ENCODE measurements at regions not wholly inside any gene's neighbourhood (a gene's known extent, or its start where the extent isn't known, plus 50 kb on each side); places are given as distances from the start of the nearest gene placed in this dataset.

DNA sequence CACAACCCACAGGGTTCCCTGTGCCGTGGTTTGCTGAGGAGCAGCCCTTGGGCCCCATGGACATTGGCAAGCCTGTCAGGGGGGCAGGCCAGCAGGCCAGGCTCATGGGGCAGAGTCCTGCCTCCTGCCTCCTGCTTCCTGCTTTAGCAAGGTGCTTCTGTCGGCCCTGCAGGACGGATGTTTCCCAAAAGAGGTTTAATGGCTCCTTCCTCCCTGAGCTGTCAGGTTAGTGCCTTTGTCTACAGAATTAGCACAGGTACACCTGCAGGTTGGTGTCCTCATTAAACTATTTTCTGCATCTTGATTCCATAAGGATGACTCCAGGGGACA is 152.3 kb downstream of the TTC32 start:
- DNase-seq (ENCODE audit: low spot score) (no peak), FAIRE-seq (no peak)

GRCh38 chr2:19748711-19749506 is 152.9 kb downstream of the TTC32 start:
- DNase-seq (ENCODE audit: low spot score) = no peak
- FAIRE-seq = no peak

DNA sequence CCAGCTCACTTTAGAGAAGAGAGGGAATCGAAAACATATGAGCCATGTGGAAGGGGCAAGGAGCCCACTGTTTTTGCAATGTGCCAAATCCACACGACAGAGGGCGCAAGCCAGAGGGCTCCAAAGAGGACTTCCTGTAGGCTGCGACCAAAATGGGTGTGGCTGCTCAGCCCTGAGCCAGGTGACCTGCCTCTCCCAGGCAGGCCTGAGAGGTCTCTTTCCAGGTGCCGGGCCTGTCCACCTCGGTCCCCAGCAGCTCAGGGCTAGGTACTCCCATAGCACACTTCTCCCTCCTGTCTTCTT is 153.8 kb downstream of the TTC32 start:
- no peak for DNase-seq (ENCODE audit: low spot score)
- FAIRE-seq = no peak

DNA sequence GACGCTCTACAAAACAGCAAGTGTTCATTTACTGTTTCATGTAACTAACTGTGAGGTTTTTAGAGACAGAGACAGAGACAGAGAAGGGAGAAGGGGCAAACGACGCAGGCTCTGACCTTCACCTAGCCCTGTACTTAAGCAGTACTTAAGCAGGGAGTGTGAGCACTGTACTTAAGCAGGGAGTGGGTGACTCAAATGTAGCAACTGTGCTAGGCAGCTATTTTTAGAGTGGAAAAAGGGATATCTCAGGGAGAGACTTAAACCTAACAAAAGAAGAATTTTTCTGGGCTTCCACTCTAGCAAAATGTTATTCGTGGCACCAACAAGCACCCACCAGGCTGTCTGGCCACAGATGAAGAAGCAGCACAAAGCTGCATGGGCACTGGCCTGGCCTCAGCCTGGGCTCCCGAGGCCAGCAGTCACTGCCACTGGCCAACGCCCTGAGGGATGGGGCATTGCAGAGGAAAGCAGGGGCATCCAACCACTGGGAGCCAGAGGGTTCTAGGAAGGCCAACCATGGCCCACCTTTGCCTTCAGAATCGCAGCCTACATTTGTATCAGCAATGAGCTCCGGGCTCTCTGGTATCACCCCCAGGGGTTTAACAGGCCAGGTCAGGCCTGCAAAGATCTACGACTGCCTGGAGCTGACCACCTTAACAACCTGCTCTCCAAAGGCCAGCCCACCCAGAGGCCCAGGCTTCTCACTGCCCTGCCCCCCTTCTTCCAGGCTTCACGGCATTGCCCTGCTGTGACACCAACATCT is 154.3 kb downstream of the TTC32 start:
- FAIRE-seq (no peak), DNase-seq (ENCODE audit: low spot score) (no peak)

- DNase-seq (ENCODE audit: low spot score) (no peak), FAIRE-seq (no peak)
Measured at GRCh38 chr2:19746611-19747309, 155.0 kb downstream of the TTC32 start.

DNA sequence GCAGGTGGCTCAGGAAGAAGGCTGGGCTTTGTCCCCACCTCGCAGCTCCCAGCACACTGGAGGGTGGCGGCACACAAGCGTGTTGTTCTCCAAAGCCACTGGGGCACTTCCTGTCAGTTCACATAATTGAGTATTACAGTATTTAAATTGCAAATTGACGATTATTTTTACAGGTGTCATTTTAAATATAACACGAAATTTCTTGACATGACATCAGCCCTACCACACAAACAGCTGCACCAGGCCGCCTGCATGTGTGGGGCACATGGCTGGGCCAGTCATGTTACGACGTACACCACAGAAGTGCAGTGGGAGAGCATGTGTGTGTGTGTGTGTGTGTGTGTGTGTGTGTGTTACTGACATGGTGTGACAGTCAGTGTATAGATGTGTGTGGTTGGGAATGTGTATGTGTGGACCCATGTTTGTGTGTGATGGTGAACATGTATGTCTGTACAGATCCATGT is 155.6 kb downstream of the TTC32 start:
- DNase-seq (ENCODE audit: low spot score) (no peak), FAIRE-seq (no peak)

DNA sequence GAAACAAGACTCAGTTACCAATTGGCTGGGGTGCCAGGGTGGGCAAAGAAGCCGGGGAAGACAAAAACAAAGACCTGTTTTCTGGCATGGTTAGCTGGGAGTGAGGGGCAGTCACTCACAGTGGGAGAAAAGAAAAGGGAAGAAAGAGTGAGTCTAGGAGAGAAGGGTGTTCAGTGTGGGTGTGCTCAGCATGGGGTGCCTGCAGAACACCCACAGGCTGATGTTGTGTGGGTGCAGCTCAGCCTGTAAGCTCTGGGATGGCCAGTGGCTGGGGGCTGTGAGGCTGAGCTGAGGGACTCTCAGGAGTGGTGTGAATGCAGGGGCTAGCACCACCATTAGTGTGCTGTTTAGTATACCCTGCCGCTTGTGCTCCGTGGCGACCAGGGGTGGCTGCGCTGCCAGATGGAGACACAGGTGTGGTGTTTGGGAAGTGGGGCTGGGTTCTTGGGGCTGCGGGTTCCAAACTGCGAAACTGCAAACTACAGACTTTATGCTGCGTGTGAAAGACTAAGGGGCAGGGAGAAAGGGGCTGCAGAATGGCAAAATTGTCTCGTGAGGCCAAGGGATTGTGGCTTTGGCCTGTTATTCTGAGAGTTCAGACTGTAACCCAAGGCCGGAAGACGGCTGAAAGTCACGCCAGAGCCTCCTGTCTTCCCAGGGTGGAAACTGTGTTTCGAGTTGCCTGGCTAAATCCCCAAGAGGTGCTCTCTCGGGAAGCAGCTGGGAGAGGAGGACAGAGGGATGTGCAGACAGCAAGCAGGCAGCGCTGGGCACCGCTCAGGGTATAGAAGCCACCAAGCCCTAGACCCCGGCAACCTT is 156.3 kb downstream of the TTC32 start:
- DNase-seq (ENCODE audit: low spot score) = no peak
- no peak for FAIRE-seq

DNA sequence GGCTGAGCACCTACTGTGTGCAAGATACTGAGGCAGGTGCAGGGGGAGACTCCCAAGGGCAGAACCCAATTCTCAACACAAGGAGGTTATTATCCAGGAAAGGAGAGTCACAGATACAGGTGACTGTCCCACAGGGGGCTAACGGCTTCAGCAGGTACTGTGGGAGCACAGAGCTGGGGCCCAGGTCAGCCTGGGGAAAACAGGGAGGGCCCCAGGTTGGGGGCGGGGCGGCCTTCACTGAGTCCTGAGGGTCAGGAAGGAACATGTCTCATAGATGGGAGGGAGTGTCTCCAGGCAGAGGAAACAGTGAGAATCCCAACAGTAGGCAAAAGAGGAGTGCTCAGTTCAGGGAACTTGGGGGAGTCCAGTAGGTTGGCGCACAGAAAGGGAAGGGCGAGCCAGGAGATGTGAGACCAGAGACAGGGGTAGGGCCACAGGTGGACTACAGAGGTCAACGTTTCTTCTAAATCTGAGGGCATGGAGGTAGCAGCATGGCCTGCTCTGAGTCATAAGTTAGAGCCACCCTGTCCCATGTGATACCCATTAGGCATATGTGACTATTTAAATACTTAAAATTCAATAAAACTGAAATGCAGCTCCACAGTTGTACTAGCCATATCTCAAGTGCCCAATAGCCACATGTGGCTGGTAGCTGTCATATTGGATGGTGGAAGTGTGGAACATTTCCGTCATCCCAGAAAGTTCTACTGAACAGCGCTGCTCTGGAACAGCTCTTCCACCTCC is 157.2 kb downstream of the TTC32 start:
- FAIRE-seq (no peak), DNase-seq (ENCODE audit: low spot score) (no peak)

DNA sequence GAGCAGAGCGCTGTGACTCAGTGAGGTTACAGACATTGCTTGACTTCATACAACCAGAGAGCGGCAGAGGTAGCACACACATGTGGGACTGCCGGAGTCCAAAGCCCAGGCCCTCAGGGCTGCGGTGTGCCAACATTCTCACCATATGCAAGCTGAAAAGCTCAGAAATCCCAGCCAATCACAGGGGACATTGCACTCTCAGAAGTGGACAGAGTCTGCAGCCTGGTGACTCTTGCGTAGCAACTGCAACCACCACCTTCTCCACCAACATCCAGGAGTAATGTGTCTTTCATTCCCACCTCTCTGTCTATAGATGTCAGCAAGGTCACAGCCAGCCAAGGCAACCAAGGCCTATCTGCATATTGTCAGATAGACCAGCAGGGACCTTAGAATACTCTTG is 158.1 kb downstream of the TTC32 start:
- FAIRE-seq (no peak), DNase-seq (ENCODE audit: low spot score) (no peak)

DNA sequence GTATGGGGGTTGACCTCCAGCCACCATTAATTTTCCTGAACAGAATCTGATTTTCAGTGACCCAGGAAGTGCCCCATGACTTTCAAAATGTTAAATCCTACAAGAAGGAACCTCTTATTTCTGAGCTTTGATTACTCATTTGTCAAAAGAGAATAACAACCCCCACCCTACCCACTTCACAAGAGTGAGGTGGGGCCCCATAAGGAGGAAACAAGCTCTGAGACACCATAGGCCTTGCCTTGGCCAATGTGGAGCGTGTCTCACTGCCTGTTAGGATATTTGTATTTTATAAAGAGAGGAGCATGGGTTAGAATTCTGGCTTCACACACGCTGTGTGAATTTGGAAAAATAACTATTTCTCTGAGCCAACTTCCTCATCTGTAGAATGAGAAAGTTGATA is 158.9 kb downstream of the TTC32 start:
- no peak for FAIRE-seq
- DNase-seq (ENCODE audit: low spot score) = no peak

DNA sequence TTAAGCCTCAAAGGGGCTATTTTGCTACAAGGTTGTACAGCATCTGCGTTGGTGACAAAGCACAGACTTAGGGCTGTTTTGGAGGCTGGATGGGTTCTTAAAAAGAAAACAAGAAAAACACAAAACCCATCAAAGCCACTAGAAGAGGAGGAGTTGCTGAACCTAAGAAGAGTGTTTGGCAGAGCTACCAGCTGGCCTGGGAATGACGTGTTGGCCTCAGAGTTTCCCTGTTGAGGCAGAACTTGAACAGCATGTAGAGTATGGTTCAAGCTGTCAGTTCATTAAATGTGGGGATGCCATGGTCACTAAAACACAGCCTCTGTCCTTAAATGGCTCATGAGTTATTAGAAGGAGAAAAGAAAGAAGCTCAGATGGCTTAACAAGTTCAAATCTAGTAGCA is 162.5 kb downstream of the TTC32 start:
- FAIRE-seq (no peak), DNase-seq (ENCODE audit: low spot score) (no peak)

- DNase-seq (ENCODE audit: low spot score) (no peak), FAIRE-seq (no peak)
Measured at GRCh38 chr2:19738707-19739106, 163.1 kb downstream of the TTC32 start.

- DNase-seq (ENCODE audit: low spot score) = no peak
- no peak for FAIRE-seq
Measured at GRCh38 chr2:19736191-19736831, 165.5 kb downstream of the TTC32 start.

GRCh38 chr2:19733951-19734425 is 167.8 kb downstream of the TTC32 start:
- DNase-seq (ENCODE audit: low spot score) = no peak
- no peak for FAIRE-seq

GRCh38 chr2:19733390-19733789 is 168.4 kb downstream of the TTC32 start:
- DNase-seq (ENCODE audit: low spot score) (no peak), FAIRE-seq (no peak)

GRCh38 chr2:19732255-19732654 is 169.5 kb downstream of the TTC32 start:
- DNase-seq (ENCODE audit: low spot score) = no peak
- FAIRE-seq = no peak

- FAIRE-seq (no peak), DNase-seq (ENCODE audit: low spot score) (no peak)
Measured at GRCh38 chr2:19731515-19731914, 170.3 kb downstream of the TTC32 start.

GRCh38 chr2:19731037-19731436 is 170.7 kb downstream of the TTC32 start:
- DNase-seq (ENCODE audit: low spot score) = no peak
- no peak for FAIRE-seq

GRCh38 chr2:19728125-19728524 is 173.7 kb downstream of the TTC32 start:
- DNase-seq (ENCODE audit: low spot score) (no peak), FAIRE-seq (no peak)

- DNase-seq (ENCODE audit: low spot score) (no peak), FAIRE-seq (no peak)
Measured at GRCh38 chr2:19725392-19725791, 176.4 kb downstream of the TTC32 start.
